ENCODE measurements at regions not wholly inside any gene's neighbourhood (a gene's known extent, or its start where the extent isn't known, plus 50 kb on each side); places are given as distances from the start of the nearest gene placed in this dataset.

DNA sequence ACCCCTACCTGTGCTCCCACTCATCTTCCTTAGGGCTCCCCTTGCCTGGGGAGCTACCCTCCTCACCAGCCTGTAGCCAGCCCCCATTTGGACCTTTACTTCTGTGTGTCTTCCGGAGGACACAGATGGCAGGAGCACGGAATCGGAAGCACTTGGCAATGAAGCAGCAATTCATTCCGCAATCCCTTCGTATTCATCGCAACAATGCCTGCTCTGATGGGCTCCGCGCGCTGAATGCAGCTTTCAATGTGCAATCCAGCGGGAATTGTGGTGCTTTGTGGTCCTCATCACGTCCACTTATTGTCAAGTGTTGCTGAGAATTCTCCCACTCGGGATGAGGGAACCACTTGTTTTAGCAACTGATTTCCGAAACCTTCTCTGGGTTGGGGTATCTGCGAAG lies 336.0 kb downstream of the DHX35 start:
- TF ChIP-seq, protein P1, sequence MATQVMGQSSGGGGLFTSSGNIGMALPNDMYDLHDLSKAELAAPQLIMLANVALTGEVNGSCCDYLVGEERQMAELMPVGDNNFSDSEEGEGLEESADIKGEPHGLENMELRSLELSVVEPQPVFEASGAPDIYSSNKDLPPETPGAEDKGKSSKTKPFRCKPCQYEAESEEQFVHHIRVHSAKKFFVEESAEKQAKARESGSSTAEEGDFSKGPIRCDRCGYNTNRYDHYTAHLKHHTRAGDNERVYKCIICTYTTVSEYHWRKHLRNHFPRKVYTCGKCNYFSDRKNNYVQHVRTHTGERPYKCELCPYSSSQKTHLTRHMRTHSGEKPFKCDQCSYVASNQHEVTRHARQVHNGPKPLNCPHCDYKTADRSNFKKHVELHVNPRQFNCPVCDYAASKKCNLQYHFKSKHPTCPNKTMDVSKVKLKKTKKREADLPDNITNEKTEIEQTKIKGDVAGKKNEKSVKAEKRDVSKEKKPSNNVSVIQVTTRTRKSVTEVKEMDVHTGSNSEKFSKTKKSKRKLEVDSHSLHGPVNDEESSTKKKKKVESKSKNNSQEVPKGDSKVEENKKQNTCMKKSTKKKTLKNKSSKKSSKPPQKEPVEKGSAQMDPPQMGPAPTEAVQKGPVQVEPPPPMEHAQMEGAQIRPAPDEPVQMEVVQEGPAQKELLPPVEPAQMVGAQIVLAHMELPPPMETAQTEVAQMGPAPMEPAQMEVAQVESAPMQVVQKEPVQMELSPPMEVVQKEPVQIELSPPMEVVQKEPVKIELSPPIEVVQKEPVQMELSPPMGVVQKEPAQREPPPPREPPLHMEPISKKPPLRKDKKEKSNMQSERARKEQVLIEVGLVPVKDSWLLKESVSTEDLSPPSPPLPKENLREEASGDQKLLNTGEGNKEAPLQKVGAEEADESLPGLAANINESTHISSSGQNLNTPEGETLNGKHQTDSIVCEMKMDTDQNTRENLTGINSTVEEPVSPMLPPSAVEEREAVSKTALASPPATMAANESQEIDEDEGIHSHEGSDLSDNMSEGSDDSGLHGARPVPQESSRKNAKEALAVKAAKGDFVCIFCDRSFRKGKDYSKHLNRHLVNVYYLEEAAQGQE (tag by site-specific recombination; IDR thresholded peaks at IDR 0.05) = no peak
- TF ChIP-seq, protein P2, sequence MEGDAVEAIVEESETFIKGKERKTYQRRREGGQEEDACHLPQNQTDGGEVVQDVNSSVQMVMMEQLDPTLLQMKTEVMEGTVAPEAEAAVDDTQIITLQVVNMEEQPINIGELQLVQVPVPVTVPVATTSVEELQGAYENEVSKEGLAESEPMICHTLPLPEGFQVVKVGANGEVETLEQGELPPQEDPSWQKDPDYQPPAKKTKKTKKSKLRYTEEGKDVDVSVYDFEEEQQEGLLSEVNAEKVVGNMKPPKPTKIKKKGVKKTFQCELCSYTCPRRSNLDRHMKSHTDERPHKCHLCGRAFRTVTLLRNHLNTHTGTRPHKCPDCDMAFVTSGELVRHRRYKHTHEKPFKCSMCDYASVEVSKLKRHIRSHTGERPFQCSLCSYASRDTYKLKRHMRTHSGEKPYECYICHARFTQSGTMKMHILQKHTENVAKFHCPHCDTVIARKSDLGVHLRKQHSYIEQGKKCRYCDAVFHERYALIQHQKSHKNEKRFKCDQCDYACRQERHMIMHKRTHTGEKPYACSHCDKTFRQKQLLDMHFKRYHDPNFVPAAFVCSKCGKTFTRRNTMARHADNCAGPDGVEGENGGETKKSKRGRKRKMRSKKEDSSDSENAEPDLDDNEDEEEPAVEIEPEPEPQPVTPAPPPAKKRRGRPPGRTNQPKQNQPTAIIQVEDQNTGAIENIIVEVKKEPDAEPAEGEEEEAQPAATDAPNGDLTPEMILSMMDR (tag by site-specific recombination; IDR thresholded peaks at IDR 0.05) = no peak
- TF ChIP-seq ZNF660 (tag by site-specific recombination; IDR thresholded peaks at IDR 0.05) (no peak), ZNF19 (tag by site-specific recombination; IDR thresholded peaks at IDR 0.05; ENCODE audit: low read depth) (no peak)

Data from HEK293 (cell line).